ENCODE measurements at regions not wholly inside any gene's neighbourhood (a gene's known extent, or its start where the extent isn't known, plus 50 kb on each side); places are given as distances from the start of the nearest gene placed in this dataset.

- FAIRE-seq (no peak), DNase-seq (ENCODE audit: low read depth, low spot score) (no peak)
- CTCF ChIA-PET: interaction anchor here (4.9 kb wide), 1 partner anchor 219 kb away, joined by 79 read pairs; no protein-coding TSS in a partner anchor
- POLR2A ChIA-PET: no interaction called here
- no peak overlapping the region for H3K27ac ChIP-seq (ENCODE audit: insufficient read depth, low read depth, low read length)
- no peak overlapping the region for H2AFZ ChIP-seq (ENCODE audit: low read depth, low read length)
- TF ChIP-seq MYC (IDR thresholded peaks at IDR 0.05; ENCODE audit: low read depth, low read length): no peak
- no peak for TF ChIP-seq POLR2A (IDR thresholded peaks at IDR 0.05; ENCODE audit: low read depth, low read length)
- TF ChIP-seq GATA2 (IDR thresholded peaks at IDR 0.05; ENCODE audit: insufficient read depth, insufficient read length, low read depth, low read length): no peak
- TF ChIP-seq MAX (IDR thresholded peaks at IDR 0.05; ENCODE audit: insufficient read depth, insufficient read length): no peak
- no peak for TF ChIP-seq CTCF (IDR thresholded peaks at IDR 0.05; ENCODE audit: extremely low read depth in 1 of 2, insufficient read depth in 1 of 2, low read depth in 1 of 2, low read length in 2 of 2)
- no peak for TF ChIP-seq JUN (IDR thresholded peaks at IDR 0.05; ENCODE audit: borderline replicate concordance, insufficient read depth, insufficient read length, low read depth)
- TF ChIP-seq POLR2AphosphoS5 (IDR thresholded peaks at IDR 0.05; ENCODE audit: insufficient read depth, low read depth, low read length): no peak
- TF ChIP-seq FOS (IDR thresholded peaks at IDR 0.05; ENCODE audit: borderline replicate concordance, insufficient read depth, low read length): no peak
- TF ChIP-seq EZH2 (IDR thresholded peaks at IDR 0.05; ENCODE audit: borderline replicate concordance, low read depth, low read length, severe bottlenecking): no peak
- intact Hi-C loops (cut with micrococcal nuclease) (loop anchor here (10.0 kb wide), 1 partner anchor 659 kb away; no protein-coding TSS in a partner anchor), dilution Hi-C loops (cut with MboI; ENCODE audit: extremely low pct_ligation_motif_present, low sequenced_read_pairs) (no loop called here)
- no TSS peak for BruUV-seq (replicated peaks)
- no peak overlapping the region for H3K4me3 ChIP-seq (replicated peaks in 1 of 3; ENCODE audit: insufficient read depth in 1 of 3, low read depth in 1 of 3, low read length in 3 of 3)
- H3K79me2 ChIP-seq (ENCODE audit: control insufficient read depth, insufficient read depth, low read length): no peaks in the 10 kb centered on the region
- H4K20me1 ChIP-seq (replicated peaks; ENCODE audit: control insufficient read depth, extremely low read depth, insufficient read depth, low read length): no peaks in the 10 kb centered on the region
- no peaks in the 10 kb centered on the region for H3K9me3 ChIP-seq (replicated peaks; ENCODE audit: control insufficient read depth, insufficient read depth, low read length)
- H3K4me1 ChIP-seq (ENCODE audit: control insufficient read depth, extremely low read depth, insufficient read depth, low read length): no peaks in the 10 kb centered on the region
- no peaks in the 10 kb centered on the region for H3K9me1 ChIP-seq (replicated peaks; ENCODE audit: control insufficient read depth, extremely low read depth, insufficient read depth, low read length)
- no peaks in the 10 kb centered on the region for H3K27me3 ChIP-seq (ENCODE audit: control insufficient read depth in 2 of 2, insufficient read depth in 2 of 2, low read length in 2 of 2)
- H3K4me2 ChIP-seq (ENCODE audit: insufficient read depth, low read length): no peak overlapping the region
- no peaks in the 10 kb centered on the region for H3K36me3 ChIP-seq (ENCODE audit: control insufficient read depth in 2 of 2, extremely low read depth in 1 of 2, insufficient read depth in 2 of 2, low read length in 2 of 2)
- H3K9ac ChIP-seq (replicated peaks; ENCODE audit: extremely low read depth, insufficient read depth, low read length): no peak overlapping the region
Observed at GRCh38 chr6:166104107-166104506, 63.5 kb downstream of the TBXT start.

All from endothelial cell of umbilical vein (primary cell).